ENCODE measurements at regions not wholly inside any gene's neighbourhood (a gene's known extent, or its start where the extent isn't known, plus 50 kb on each side); places are given as distances from the start of the nearest gene placed in this dataset.

DNA sequence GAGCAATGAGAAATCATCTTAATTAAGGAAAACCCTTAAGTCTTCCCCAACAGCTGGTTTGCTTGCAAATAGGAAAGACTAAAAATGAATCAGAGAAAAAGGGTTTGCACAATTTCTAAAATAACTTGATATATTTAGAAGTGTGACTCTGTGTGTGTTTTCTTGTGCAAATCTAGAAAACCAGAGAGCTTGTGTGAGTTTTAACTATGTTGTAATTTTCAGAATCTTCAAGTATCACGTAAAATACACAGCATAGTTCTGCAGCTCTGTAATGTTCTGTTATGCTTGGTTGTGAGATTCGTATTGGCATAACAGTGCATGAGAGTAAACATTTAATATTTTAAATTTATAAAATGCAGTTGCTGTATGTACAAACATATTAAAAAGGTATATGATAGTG lies 74.7 kb upstream of the GAP43 start:
- DNase-seq (no peak), ATAC-seq (ENCODE audit: poor library complexity) (no peak)
- intact Hi-C loops (cut with DNase I): no loop called here

DNA sequence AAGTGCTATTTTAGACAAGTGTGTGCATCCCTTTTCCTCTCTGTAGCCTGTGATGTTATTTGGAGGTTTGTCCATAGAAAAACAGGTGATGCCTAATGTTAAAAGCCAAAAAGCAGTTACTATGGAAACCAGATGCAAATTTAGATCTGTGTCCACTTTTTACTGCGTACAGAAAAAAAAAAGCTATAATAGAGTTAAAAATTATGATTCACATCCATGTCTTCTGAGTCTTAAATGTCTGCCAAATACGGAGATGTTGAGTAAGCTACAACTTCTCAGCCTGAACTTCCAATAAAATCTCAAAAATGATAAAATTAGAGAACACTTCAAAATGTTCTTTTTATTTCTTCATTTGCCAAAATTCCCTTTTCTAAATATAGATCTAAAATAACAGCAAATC lies 74.2 kb upstream of the GAP43 start:
- ATAC-seq (ENCODE audit: poor library complexity) (no peak), DNase-seq (no peak)
- intact Hi-C loops (cut with DNase I): no loop called here

DNA sequence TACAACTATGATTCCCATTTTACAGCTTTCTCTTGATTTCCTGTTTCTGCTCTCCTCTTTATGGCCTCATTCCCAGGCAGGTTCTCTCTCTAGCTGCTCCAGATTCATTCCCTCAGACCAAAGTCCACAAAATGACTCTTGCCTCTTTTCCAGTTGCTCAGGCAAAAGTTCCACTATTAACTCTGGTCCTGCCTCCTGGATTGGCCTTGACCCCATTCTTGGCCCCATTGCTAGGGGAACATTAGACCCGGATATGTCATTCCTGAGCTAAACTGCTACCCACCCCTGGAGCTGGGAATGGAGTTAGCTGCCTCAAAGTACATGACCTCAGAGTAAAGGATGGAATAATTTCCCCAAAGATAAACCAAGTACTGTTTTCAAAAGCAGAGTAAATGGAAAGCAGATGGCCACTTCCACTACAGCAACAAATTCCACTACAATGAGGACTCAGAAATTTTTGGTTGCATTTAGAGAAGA lies 73.0 kb upstream of the GAP43 start:
- ATAC-seq (ENCODE audit: poor library complexity) (peak; percentile 74), DNase-seq (peak; percentile 44)
- intact Hi-C loops (cut with DNase I): no loop called here

DNA sequence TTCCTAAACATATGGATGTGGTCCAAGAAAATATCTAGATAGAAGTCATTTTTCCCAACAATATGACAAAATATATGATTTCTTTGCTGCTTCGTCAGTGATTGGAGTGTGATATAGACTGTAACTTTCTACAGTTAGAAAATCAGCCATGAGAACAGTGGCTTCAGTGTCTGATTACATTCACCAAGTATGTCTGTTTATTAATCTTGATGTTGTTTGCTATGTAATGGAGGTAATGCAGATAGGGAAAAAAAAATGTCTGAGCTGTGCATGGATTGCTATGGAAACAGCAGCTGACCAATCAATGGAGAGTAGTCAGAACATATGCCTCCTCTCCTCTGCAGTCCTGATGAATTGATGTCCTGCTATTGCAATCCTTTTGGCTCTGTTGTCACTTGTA lies 72.3 kb upstream of the GAP43 start:
- no peak for DNase-seq
- ATAC-seq (ENCODE audit: poor library complexity): no peak
- intact Hi-C loops (cut with DNase I): no loop called here

DNA sequence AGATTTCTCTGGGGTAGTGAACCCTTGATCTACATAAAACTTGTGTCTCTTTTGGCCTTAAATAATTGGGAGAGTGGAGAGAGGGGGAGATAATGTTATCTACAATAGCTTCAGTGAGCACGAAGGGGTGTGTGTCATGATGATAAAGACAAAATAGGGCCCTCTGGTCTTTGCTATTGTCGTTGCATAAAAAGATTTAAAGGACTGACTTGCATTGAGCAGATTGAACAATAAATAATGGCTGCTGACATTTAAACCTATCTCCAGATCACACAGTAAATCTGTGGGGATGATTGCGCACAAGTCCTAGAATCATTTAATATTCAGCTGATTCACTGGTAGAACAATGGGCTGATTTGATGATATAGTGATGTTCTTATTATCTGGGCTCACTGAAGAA lies 71.3 kb upstream of the GAP43 start:
- intact Hi-C loops (cut with DNase I): no loop called here

DNA sequence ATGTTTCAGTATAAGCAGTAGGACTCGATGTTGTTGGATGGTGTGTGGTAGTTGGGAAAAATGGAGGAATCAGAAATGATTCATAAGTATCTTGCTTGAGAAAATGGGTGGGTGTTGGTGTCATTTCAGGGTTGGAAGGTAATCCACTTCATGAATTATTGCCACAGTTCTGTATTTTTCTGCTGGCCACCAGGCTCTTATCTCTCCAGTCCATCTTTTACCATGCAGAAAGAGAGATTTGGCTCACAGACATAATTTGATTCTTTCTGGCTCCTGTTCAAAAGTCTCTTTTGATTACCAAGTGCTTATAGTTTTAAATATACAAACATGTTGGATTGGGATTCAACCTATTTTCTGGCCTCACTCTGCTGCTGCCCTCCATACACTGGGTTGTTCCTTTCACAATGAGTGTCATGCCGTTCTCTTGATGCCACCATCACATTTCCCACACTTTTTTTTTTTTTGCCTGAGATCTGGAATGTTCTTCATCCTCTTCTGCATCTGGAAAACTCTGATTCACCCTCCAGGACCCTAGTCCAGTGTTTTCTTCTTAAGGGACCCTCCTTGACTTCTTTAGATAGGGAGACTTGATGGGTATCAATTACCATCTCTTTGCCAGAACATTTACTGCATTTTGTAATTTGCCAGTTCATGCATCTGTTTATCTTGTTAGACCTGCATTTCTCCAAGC lies 69.4 kb upstream of the GAP43 start:
- ATAC-seq (ENCODE audit: poor library complexity) (no peak), DNase-seq (no peak)
- intact Hi-C loops (cut with DNase I): no loop called here

More for the DNA sequence above, 71.3 kb upstream of the GAP43 start:
- DNase-seq (no peak), ATAC-seq (ENCODE audit: poor library complexity) (no peak)

DNA sequence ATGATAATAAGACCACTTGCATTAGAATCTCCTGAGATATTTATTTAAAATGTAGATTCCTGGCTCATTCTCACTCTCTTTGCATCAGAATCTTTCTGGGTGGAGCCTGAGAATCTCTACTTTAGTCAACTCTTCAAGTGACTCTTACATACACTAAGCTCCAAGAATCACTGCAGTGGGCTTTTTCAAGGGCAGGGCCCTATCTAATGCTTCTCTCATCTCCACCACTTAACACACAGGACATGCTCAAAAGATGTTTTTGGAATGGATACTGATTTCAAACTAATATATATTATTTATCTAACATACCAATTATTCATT lies 68.9 kb upstream of the GAP43 start:
- ATAC-seq (ENCODE audit: poor library complexity): no peak
- no peak for DNase-seq
- intact Hi-C loops (cut with DNase I): no loop called here

DNA sequence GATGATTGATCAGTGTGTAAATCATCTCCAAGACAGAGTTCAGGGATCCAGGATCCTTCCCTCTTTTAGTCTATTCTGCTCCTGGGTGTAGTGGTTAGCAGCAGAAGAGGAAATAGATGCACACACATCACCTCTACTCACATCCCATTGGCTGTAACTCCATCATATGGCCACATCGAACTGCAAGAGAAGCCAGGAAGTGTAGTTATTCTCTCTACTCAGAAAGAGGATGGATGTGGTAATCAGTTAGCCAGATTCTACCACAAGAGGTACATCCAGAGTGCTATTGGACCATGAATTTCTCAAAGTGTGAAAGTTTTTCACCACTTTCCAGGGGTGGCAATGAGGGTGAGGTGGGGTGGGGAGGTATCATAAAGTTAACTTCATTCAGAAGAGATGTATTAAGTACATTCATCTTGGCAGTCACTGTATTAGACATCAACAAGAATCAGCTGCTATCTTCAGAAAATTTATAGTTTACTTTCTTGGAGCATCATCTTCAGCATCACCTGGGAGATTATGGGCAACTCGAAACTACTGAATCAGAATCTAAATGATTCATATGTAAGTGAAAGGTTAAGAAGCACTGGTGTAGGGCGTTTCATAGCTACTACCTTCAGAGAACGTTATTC lies 60.6 kb upstream of the GAP43 start:
- intact Hi-C loops (cut with DNase I): no loop called here

DNA sequence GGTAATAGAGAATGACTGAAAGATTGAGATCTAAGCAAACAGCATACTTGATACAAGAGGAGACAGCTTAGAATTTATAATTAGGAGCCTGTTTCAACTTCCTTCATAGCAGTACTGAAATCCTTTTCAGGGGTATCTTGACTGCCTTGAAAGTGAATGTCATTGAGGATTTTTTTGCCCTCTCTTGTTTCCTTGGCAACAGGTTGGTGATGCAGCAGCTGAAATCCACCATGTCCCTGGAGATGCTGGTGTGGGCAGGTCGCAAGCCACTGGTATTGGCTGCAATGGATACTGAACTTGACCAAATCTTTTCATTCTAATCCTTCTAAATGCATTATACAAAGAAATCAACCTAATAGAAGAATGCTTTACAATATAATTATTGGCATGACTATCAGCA lies 59.3 kb upstream of the GAP43 start:
- DNase-seq (no peak), ATAC-seq (ENCODE audit: poor library complexity) (no peak)
- intact Hi-C loops (cut with DNase I): no loop called here

More for the DNA sequence above, 60.6 kb upstream of the GAP43 start:
- no peak for DNase-seq
- ATAC-seq (ENCODE audit: poor library complexity): no peak

DNA sequence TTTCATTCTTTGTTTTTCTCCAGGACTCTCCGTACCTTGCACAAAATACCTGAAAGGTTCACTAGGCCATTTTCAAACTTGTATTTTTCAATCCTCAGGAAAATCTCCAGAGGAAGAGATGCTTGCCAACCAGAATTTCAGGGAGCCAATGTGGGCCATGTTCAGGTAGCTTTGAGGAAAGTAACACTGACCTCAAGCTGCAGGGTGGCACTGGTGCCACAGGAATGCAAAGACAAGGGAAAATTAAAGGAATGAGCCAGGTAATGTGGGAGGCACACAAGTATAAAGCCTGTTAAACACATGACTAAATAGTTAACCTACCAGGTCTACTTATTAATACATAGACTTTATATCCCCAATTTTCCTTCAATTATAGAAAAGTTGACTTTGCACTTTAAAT lies 51.9 kb upstream of the GAP43 start:
- ATAC-seq (ENCODE audit: poor library complexity): peak; percentile 60
- intact Hi-C loops (cut with DNase I): loop anchor here (10.0 kb wide), 1 partner anchor 357 kb away; no protein-coding TSS in a partner anchor
- DNase-seq: no peak

Measured in Right ventricle myocardium superior (tissue), 1 donor.